IMR-90 (cell line): ENCODE measurements at regions not wholly inside any gene's neighbourhood (a gene's known extent, or its start where the extent isn't known, plus 50 kb on each side); places are given as distances from the start of the nearest gene placed in this dataset.

ENCODE experiments used
- ATAC-seq: fragments of 200-7000 bp; cut with Tn5 transposase; 2 replicates; pipeline ENCODE4 v1.9.1; 2020; ENCODE audit warnings: low read depth, mild to moderate bottlenecking, moderate library complexity
- BruUV-seq: library from RNA; stranded (reverse); fragments of 400-500 nt; replicated peaks from 2 replicates; lab custom pipeline; 2021; lab: Mats Ljungman, UMichigan
- CTCF ChIA-PET: fragments of 300-600 bp; formaldehyde crosslinking; extraction: SDS; loops from one replicate; lab custom pipeline; 2021; ENCODE audit warnings: antibody characterized with exemption; lab: Yijun Ruan, JAX
- POLR2A ChIA-PET: fragments of 300-600 bp; sonication (Branson Sonifier 250); formaldehyde crosslinking; loops from one replicate; lab custom pipeline; 2022; ENCODE audit warnings: antibody characterized with exemption; ENCODE audit not compliant: unreplicated experiment; lab: Charles Lee
- DNase-seq: peaks from one replicate; pipeline ENCODE4 v3.0.0; 2013
- H2AFZ ChIP-seq: replicated peaks from 2 replicates; pipeline ENCODE3; 2013; ENCODE audit warnings: low read length, mild to moderate bottlenecking; ENCODE audit not compliant: poor library complexity
- H2AK5ac ChIP-seq: 2 replicates; pipeline ENCODE4 v1.6.1; 2013; ENCODE audit warnings: low read depth, low read length, inconsistent platforms
- H2AK9ac ChIP-seq: replicated peaks from 2 replicates; pipeline ENCODE3; 2013; ENCODE audit warnings: mild to moderate bottlenecking, low read depth, low read length, moderate library complexity; ENCODE audit not compliant: poor library complexity
- H2BK120ac ChIP-seq: 2 replicates; pipeline ENCODE4 v1.6.1; 2013; ENCODE audit warnings: low read depth, low read length, inconsistent platforms
- H2BK15ac ChIP-seq: 3 replicates; pipeline ENCODE4 v1.6.1; 2013; ENCODE audit warnings: low read depth, low read length, inconsistent platforms
- H2BK20ac ChIP-seq: 2 replicates; pipeline ENCODE4 v1.6.1; 2013; ENCODE audit warnings: low read depth, mild to moderate bottlenecking, inconsistent platforms, low read length, moderate library complexity
- H2BK5ac ChIP-seq: 2 replicates; pipeline ENCODE4 v1.6.1; 2013; ENCODE audit warnings: mild to moderate bottlenecking, low read depth, low read length, inconsistent platforms; ENCODE audit not compliant: poor library complexity, severe bottlenecking
- H3K14ac ChIP-seq: replicated peaks from 2 replicates; pipeline ENCODE4 v1.6.1; 2013; ENCODE audit warnings: low read depth, low read length, inconsistent platforms
- H3K18ac ChIP-seq: 2 replicates; pipeline ENCODE4 v1.6.1; 2013; ENCODE audit warnings: low read depth, low read length, control low read depth
- H3K23ac ChIP-seq: 2 replicates; pipeline ENCODE4 v1.6.1; 2013; ENCODE audit warnings: low read depth, low read length, inconsistent platforms
- H3K27ac ChIP-seq: 2 replicates; pipeline ENCODE4 v1.5.1; 2013; ENCODE audit warnings: mild to moderate bottlenecking, control low read depth, low read length; ENCODE audit not compliant: insufficient read depth
- H3K27me3 ChIP-seq: 2 replicates; pipeline ENCODE4 v1.6.1; 2013; ENCODE audit warnings: low read length; ENCODE audit not compliant: control insufficient read depth, insufficient read depth
- H3K36me3 ChIP-seq: 2 replicates; pipeline ENCODE4 v1.6.1; 2013; ENCODE audit warnings: low read length, mixed read lengths; ENCODE audit not compliant: control insufficient read depth, insufficient read depth
- H3K4ac ChIP-seq: 2 replicates; pipeline ENCODE4 v1.6.1; 2013; ENCODE audit warnings: low read depth, low read length, inconsistent platforms
- H3K4me1 ChIP-seq: 2 replicates; pipeline ENCODE4 v1.6.1; 2013; ENCODE audit warnings: low read length, mixed read lengths; ENCODE audit not compliant: control insufficient read depth, insufficient read depth
- H3K4me2 ChIP-seq: 2 replicates; pipeline ENCODE4 v1.6.1; 2013; ENCODE audit warnings: low read depth, mild to moderate bottlenecking, control low read depth, low read length, moderate library complexity
- H3K4me3 ChIP-seq: 2 replicates; pipeline ENCODE4 v1.5.1; 2013; ENCODE audit warnings: low read depth, mild to moderate bottlenecking, control low read depth, low read length, moderate library complexity; ENCODE audit not compliant: insufficient read depth
- H3K56ac ChIP-seq: 2 replicates; pipeline ENCODE4 v1.6.1; 2013; ENCODE audit warnings: low read length, inconsistent platforms; ENCODE audit not compliant: insufficient read depth; ENCODE audit errors: extremely low read depth
- H3K79me1 ChIP-seq, 2 experiments: 2 replicates each; pipeline ENCODE4 v1.6.1; 2013; ENCODE audit warnings: low read length in 2 of 2, inconsistent platforms in 1 of 2, low read depth in 1 of 2
- H3K9ac ChIP-seq: 2 replicates; pipeline ENCODE4 v1.6.1; 2013; ENCODE audit warnings: low read depth, low read length, control low read depth
- H3K9me1 ChIP-seq: 2 replicates; pipeline ENCODE4 v1.6.1; 2013; ENCODE audit warnings: low read length, inconsistent platforms; ENCODE audit not compliant: insufficient read depth
- H3K9me3 ChIP-seq: 2 replicates; pipeline ENCODE4 v1.6.1; 2013; ENCODE audit warnings: low read length; ENCODE audit not compliant: control insufficient read depth, insufficient read depth
- H4K20me1 ChIP-seq: 2 replicates; pipeline ENCODE4 v1.6.1; 2013; ENCODE audit warnings: low read length, inconsistent platforms; ENCODE audit not compliant: insufficient read depth
- H4K5ac ChIP-seq: 2 replicates; pipeline ENCODE4 v1.6.1; 2013; ENCODE audit warnings: mild to moderate bottlenecking, low read depth, low read length, control low read depth
- H4K8ac ChIP-seq, 2 experiments: 2 replicates each; pipeline ENCODE4 v1.6.1; 2013; ENCODE audit warnings: low read depth in 2 of 2, low read length in 2 of 2, control low read depth in 1 of 2, inconsistent platforms in 1 of 2
- H4K91ac ChIP-seq: 2 replicates; pipeline ENCODE4 v1.6.1; 2013; ENCODE audit warnings: low read depth, low read length, inconsistent platforms; ENCODE audit not compliant: insufficient read depth
- BHLHE40 ChIP-seq: fragments of 150-350 bp; IDR thresholded peaks from 2 replicates; pipeline ENCODE4 v1.6.1; 2016; ENCODE audit warnings: mild to moderate bottlenecking, low read depth, low read length
- CEBPB ChIP-seq: IDR thresholded peaks from 2 replicates; pipeline ENCODE4 v1.6.1; 2012; ENCODE audit warnings: low read depth, low read length, improper control_type of control experiment
- CHD1 ChIP-seq: IDR thresholded peaks from 2 replicates; pipeline ENCODE4 v1.6.1; 2012; ENCODE audit warnings: low read depth, low read length, improper control_type of control experiment
- FOS ChIP-seq: fragments of 150-350 bp; IDR thresholded peaks from 2 replicates; pipeline ENCODE4 v1.6.1; 2016; ENCODE audit warnings: low read depth, low read length
- MAFK ChIP-seq: IDR thresholded peaks from 2 replicates; pipeline ENCODE4 v1.6.1; 2012; ENCODE audit warnings: low read depth, low read length, improper control_type of control experiment
- MAZ ChIP-seq: IDR thresholded peaks from 2 replicates; pipeline ENCODE4 v1.6.1; 2012; ENCODE audit warnings: low read depth, mild to moderate bottlenecking, low read length, improper control_type of control experiment, moderate library complexity, borderline replicate concordance
- MXI1 ChIP-seq: IDR thresholded peaks from 2 replicates; pipeline ENCODE4 v1.6.1; 2012; ENCODE audit warnings: low read depth, mild to moderate bottlenecking, low read length, moderate library complexity, borderline replicate concordance
- NFE2L2 ChIP-seq: fragments of 150-350 bp; IDR thresholded peaks from 2 replicates; pipeline ENCODE4 v1.6.1; 2016; ENCODE audit warnings: low read depth, mild to moderate bottlenecking, low read length
- POLR2A ChIP-seq: IDR thresholded peaks from 2 replicates; pipeline ENCODE4 v1.6.1; 2012; ENCODE audit warnings: mild to moderate bottlenecking, low read depth, low read length
- RAD21 ChIP-seq: IDR thresholded peaks from 2 replicates; pipeline ENCODE4 v1.6.1; 2012; ENCODE audit warnings: low read length, improper control_type of control experiment
- RCOR1 ChIP-seq: IDR thresholded peaks from 2 replicates; pipeline ENCODE4 v1.6.1; 2012; ENCODE audit warnings: mild to moderate bottlenecking, low read length, improper control_type of control experiment; ENCODE audit not compliant: insufficient replicate concordance
- RFX5 ChIP-seq: IDR thresholded peaks from 2 replicates; pipeline ENCODE4 v1.8.0; 2012; ENCODE audit warnings: low read depth, mild to moderate bottlenecking, low read length, moderate library complexity
- SMC3 ChIP-seq: fragments of 150-350 bp; IDR thresholded peaks from 2 replicates; pipeline ENCODE4 v1.6.1; 2016; ENCODE audit warnings: low read depth, mild to moderate bottlenecking, antibody characterized with exemption, low read length, moderate library complexity
- WGBS, 2 experiments: methylation state at CpG; one replicate each; pipeline versions ENCODE4 v1.1.5 to v1.1.7; 2013; ENCODE audit warnings: missing lambda C conversion rate in 2 of 2; ENCODE audit not compliant: insufficient read length in 1 of 2; ENCODE audit errors: extremely low coverage in 2 of 2; 5-methylcytosine and 5-hydroxymethylcytosine counted together
- dilution Hi-C: fragments of 300-500 bp; cut with HindIII; formaldehyde crosslinking; loops from one replicate; pipeline ENCODE4 v1.14.3; 2018; ENCODE audit warnings: low sequenced_read_pairs; ENCODE audit not compliant: unreplicated experiment
- in situ Hi-C: fragments of 300-500 bp; cut with MboI; formaldehyde crosslinking; loops from 3 replicates; pipeline ENCODE4 v1.14.3; 2019; ENCODE audit warnings: low sequenced_read_pairs, inconsistent platforms, mixed read lengths
- intact Hi-C: fragments of 100-400 bp; cut with micrococcal nuclease; formaldehyde crosslinking; loops from 2 replicates; pipeline ENCODE4 v1.10.0; 2022
- TF ChIP-seq, protein P1 (sequence below): conservative IDR thresholded peaks from 2 replicates; pipeline ENCODE4 v1.5.1; 2012; ENCODE audit warnings: mild to moderate bottlenecking, low read depth, low read length, improper control_type of control experiment
- TF ChIP-seq, protein P2 (sequence below): fragments of 150-350 bp; IDR thresholded peaks from 2 replicates; pipeline ENCODE4 v1.6.1; 2016; ENCODE audit warnings: low read depth, mild to moderate bottlenecking, low read length, moderate library complexity, borderline replicate concordance
- TF ChIP-seq, protein P3 (sequence below): fragments of 150-350 bp; IDR thresholded peaks from 2 replicates; pipeline ENCODE4 v1.6.1; 2017; ENCODE audit warnings: mild to moderate bottlenecking, antibody characterized with exemption, low read length, low read depth

DNA sequence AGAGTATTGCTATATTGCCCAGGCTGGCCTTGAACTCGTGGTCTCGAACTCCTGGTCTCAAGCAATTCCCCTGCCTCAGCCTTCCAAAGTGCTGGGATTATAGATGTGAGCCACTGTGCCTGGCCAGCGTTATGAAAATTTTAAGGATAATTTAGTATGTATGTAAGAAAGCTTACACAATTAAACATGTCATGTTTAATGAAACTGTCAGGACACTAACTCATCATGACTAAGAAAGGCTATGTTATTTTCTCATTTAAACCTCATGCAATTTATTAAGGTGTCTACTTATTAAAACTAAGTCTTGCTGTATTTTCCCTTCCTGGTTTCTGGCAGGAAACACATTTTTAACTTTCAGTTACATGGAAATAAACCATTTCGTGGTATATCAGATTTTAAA, 106.8 kb upstream of the ATP10A start:
- no peak overlapping the region for H4K8ac ChIP-seq
- no peak for ATAC-seq
- H3K23ac ChIP-seq: no peak overlapping the region
- no TSS peak for BruUV-seq
- H2BK5ac ChIP-seq: no peak overlapping the region
- H3K9me1 ChIP-seq: no peaks in the 10 kb centered on the region
- intact Hi-C loops (no loop called here), dilution Hi-C loops (no loop called here), in situ Hi-C loops (no loop called here)
- no peak overlapping the region for H3K4ac ChIP-seq
- no peak overlapping the region for H4K91ac ChIP-seq
- H3K14ac ChIP-seq: no peak overlapping the region
- H3K79me1 ChIP-seq: no peaks in the 10 kb centered on the region
- H2AK9ac ChIP-seq: no peak overlapping the region
- no peak overlapping the region for H3K4me2 ChIP-seq
- no peaks in the 10 kb centered on the region for H4K20me1 ChIP-seq
- no CpG with 5 or more reads among the region's 4 CpGs for WGBS, 2 experiments
- POLR2A ChIA-PET: no interaction called here
- CTCF ChIA-PET: no interaction called here
- DNase-seq: no peak
- no peak overlapping the region for H3K9ac ChIP-seq
- TF ChIP-seq MAZ (no peak), MAFK (no peak), RFX5 (no peak), CEBPB (no peak), RAD21 (no peak), POLR2A (no peak), FOS (no peak), RCOR1 (no peak), NFE2L2 (no peak), MXI1 (no peak), SMC3 (no peak), BHLHE40 (no peak), CHD1 (no peak)
- TF ChIP-seq, protein P1, sequence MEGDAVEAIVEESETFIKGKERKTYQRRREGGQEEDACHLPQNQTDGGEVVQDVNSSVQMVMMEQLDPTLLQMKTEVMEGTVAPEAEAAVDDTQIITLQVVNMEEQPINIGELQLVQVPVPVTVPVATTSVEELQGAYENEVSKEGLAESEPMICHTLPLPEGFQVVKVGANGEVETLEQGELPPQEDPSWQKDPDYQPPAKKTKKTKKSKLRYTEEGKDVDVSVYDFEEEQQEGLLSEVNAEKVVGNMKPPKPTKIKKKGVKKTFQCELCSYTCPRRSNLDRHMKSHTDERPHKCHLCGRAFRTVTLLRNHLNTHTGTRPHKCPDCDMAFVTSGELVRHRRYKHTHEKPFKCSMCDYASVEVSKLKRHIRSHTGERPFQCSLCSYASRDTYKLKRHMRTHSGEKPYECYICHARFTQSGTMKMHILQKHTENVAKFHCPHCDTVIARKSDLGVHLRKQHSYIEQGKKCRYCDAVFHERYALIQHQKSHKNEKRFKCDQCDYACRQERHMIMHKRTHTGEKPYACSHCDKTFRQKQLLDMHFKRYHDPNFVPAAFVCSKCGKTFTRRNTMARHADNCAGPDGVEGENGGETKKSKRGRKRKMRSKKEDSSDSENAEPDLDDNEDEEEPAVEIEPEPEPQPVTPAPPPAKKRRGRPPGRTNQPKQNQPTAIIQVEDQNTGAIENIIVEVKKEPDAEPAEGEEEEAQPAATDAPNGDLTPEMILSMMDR: no peak
- TF ChIP-seq, protein P2, sequence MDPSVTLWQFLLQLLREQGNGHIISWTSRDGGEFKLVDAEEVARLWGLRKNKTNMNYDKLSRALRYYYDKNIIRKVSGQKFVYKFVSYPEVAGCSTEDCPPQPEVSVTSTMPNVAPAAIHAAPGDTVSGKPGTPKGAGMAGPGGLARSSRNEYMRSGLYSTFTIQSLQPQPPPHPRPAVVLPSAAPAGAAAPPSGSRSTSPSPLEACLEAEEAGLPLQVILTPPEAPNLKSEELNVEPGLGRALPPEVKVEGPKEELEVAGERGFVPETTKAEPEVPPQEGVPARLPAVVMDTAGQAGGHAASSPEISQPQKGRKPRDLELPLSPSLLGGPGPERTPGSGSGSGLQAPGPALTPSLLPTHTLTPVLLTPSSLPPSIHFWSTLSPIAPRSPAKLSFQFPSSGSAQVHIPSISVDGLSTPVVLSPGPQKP: no peak
- TF ChIP-seq, protein P3, sequence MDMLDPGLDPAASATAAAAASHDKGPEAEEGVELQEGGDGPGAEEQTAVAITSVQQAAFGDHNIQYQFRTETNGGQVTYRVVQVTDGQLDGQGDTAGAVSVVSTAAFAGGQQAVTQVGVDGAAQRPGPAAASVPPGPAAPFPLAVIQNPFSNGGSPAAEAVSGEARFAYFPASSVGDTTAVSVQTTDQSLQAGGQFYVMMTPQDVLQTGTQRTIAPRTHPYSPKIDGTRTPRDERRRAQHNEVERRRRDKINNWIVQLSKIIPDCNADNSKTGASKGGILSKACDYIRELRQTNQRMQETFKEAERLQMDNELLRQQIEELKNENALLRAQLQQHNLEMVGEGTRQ: no peak
- H2AFZ ChIP-seq: no peak overlapping the region
- no peak overlapping the region for H3K18ac ChIP-seq
- H3K56ac ChIP-seq: no peak overlapping the region
- H3K9me3 ChIP-seq: no peaks in the 10 kb centered on the region
- H3K27ac ChIP-seq: no peak overlapping the region
- no peak overlapping the region for H2BK120ac ChIP-seq
- no peak overlapping the region for H2AK5ac ChIP-seq
- no peak overlapping the region for H2BK15ac ChIP-seq
- H4K5ac ChIP-seq: no peak overlapping the region
- no peaks in the 10 kb centered on the region; the same call in 1 of the 2 replicates for H3K27me3 ChIP-seq
- H3K36me3 ChIP-seq: no peaks in the 10 kb centered on the region
- H3K4me1 ChIP-seq: no peaks in the 10 kb centered on the region
- no peak overlapping the region for H2BK20ac ChIP-seq
- no peak overlapping the region for H3K4me3 ChIP-seq
